H9 (cell line): ENCODE measurements at regions not wholly inside any gene's neighbourhood (a gene's known extent, or its start where the extent isn't known, plus 50 kb on each side); places are given as distances from the start of the nearest gene placed in this dataset.

ENCODE experiments used
- DNase-seq: peaks from one replicate; pipeline ENCODE4 v3.0.0-alpha.2; 2017
- H2AFZ ChIP-seq: one replicate; pipeline ENCODE4 v1.6.1; 2013; ENCODE audit warnings: mild to moderate bottlenecking, low read length, control low read depth, moderate library complexity
- H2AK5ac ChIP-seq: 2 replicates; pipeline ENCODE4 v1.6.1; 2013; ENCODE audit warnings: low read length, control low read depth, mixed read lengths; ENCODE audit not compliant: insufficient read length
- H2BK120ac ChIP-seq: one replicate; pipeline ENCODE4 v1.6.1; 2013; ENCODE audit warnings: low read depth, mild to moderate bottlenecking, low read length, control low read depth, inconsistent platforms; ENCODE audit not compliant: poor library complexity, severe bottlenecking
- H2BK12ac ChIP-seq: 2 replicates; pipeline ENCODE4 v1.6.1; 2013; ENCODE audit warnings: low read length, control low read depth, mixed read lengths, low read depth; ENCODE audit not compliant: insufficient read length
- H2BK15ac ChIP-seq: 2 replicates; pipeline ENCODE4 v1.6.1; 2013; ENCODE audit warnings: low read depth, low read length, control low read depth
- H2BK20ac ChIP-seq: one replicate; pipeline ENCODE4 v1.6.1; 2013; ENCODE audit warnings: low read depth, mild to moderate bottlenecking, low read length, control low read depth, inconsistent platforms; ENCODE audit not compliant: poor library complexity, severe bottlenecking
- H2BK5ac ChIP-seq: 2 replicates; pipeline ENCODE4 v1.6.1; 2013; ENCODE audit warnings: low read length, control low read depth, mixed read lengths; ENCODE audit not compliant: insufficient read length
- H3K14ac ChIP-seq: 2 replicates; pipeline ENCODE4 v1.6.1; 2013; ENCODE audit warnings: low read length, control low read depth; ENCODE audit not compliant: insufficient read depth
- H3K18ac ChIP-seq: 2 replicates; pipeline ENCODE4 v1.6.1; 2013; ENCODE audit warnings: low read depth, mild to moderate bottlenecking, mixed read lengths, low read length, control low read depth; ENCODE audit not compliant: insufficient read length
- H3K23ac ChIP-seq: 2 replicates; pipeline ENCODE4 v1.6.1; 2013; ENCODE audit warnings: low read length, control low read depth, mixed read lengths, low read depth; ENCODE audit not compliant: insufficient read length
- H3K23me2 ChIP-seq: 2 replicates; pipeline ENCODE4 v1.6.1; 2013; ENCODE audit warnings: low read depth, mild to moderate bottlenecking, mixed read lengths, low read length, control low read depth; ENCODE audit not compliant: insufficient read length, poor library complexity, severe bottlenecking
- H3K27ac ChIP-seq: 2 replicates; pipeline ENCODE4 v1.5.1; 2013; ENCODE audit warnings: low read length, control low read depth, mixed read lengths, low read depth; ENCODE audit not compliant: insufficient read length
- H3K27me3 ChIP-seq: 2 replicates; pipeline ENCODE4 v1.6.1; 2013; ENCODE audit warnings: low read length, control low read depth, inconsistent platforms; ENCODE audit not compliant: insufficient read depth
- H3K4ac ChIP-seq: 2 replicates; pipeline ENCODE4 v1.6.1; 2013; ENCODE audit warnings: low read depth, mild to moderate bottlenecking, control low read depth, inconsistent platforms, low read length, moderate library complexity
- H3K4me1 ChIP-seq: 2 replicates; pipeline ENCODE4 v1.6.1; 2013; ENCODE audit warnings: low read length, control low read depth, inconsistent platforms; ENCODE audit not compliant: insufficient read depth
- H3K4me2 ChIP-seq: 2 replicates; pipeline ENCODE4 v1.6.1; 2013; ENCODE audit warnings: low read length, control low read depth, mixed read lengths; ENCODE audit not compliant: insufficient read length, insufficient read depth
- H3K56ac ChIP-seq: 2 replicates; pipeline ENCODE4 v1.6.1; 2013; ENCODE audit warnings: low read depth, mild to moderate bottlenecking, mixed read lengths, low read length, control low read depth; ENCODE audit not compliant: insufficient read length
- H3K79me1 ChIP-seq: 2 replicates; pipeline ENCODE4 v1.6.1; 2013; ENCODE audit warnings: low read depth, mild to moderate bottlenecking, moderate library complexity, low read length, control low read depth, inconsistent platforms; ENCODE audit not compliant: insufficient read depth, poor library complexity, severe bottlenecking
- H3K79me2 ChIP-seq: 2 replicates; pipeline ENCODE4 v1.6.1; 2013; ENCODE audit warnings: low read length, control low read depth, inconsistent platforms; ENCODE audit not compliant: insufficient read depth
- H3K9ac ChIP-seq: 2 replicates; pipeline ENCODE4 v1.6.1; 2013; ENCODE audit warnings: low read length, control low read depth, mixed read lengths; ENCODE audit not compliant: insufficient read length; ENCODE audit errors: extremely low read depth
- H3K9me3 ChIP-seq: one replicate; pipeline ENCODE4 v1.6.1; 2013; ENCODE audit warnings: low read depth, low read length, inconsistent platforms; ENCODE audit not compliant: control insufficient read depth
- H3T11ph ChIP-seq: one replicate; pipeline ENCODE4 v1.6.1; 2013; ENCODE audit warnings: mild to moderate bottlenecking, low read length, control low read depth, inconsistent platforms
- H4K20me1 ChIP-seq: one replicate; pipeline ENCODE4 v1.6.1; 2013; ENCODE audit not compliant: control insufficient read depth, insufficient read length, insufficient read depth
- H4K5ac ChIP-seq: 2 replicates; pipeline ENCODE4 v1.6.1; 2013; ENCODE audit warnings: low read depth, mild to moderate bottlenecking, mixed read lengths, low read length, control low read depth; ENCODE audit not compliant: insufficient read length
- H4K8ac ChIP-seq: replicated peaks from 2 replicates; pipeline ENCODE4 v1.6.1; 2013; ENCODE audit warnings: low read length, control low read depth, mixed read lengths, low read depth; ENCODE audit not compliant: insufficient read length
- H4K91ac ChIP-seq: 2 replicates; pipeline ENCODE4 v1.6.1; 2013; ENCODE audit warnings: low read depth, mild to moderate bottlenecking, moderate library complexity, mixed read lengths, low read length, control low read depth; ENCODE audit not compliant: insufficient read length
- H3K27ac Mint-ChIP-seq, 3 experiments: 2 replicates in 2 of 3; 3 replicates in 1 of 3; pipeline ENCODE4 v1.8.0; 2020 to 2021; ENCODE audit warnings: mixed read lengths in 3 of 3, mild to moderate bottlenecking in 1 of 3, moderate library complexity in 1 of 3
- H3K27me3 Mint-ChIP-seq: 2 replicates; pipeline ENCODE4 v1.8.0; 2021; ENCODE audit warnings: low read depth, mild to moderate bottlenecking, moderate library complexity, mixed read lengths
- H3K36me3 Mint-ChIP-seq, 3 experiments: 2 replicates in 2 of 3; 3 replicates in 1 of 3; pipeline ENCODE4 v1.8.0; 2020 to 2021; ENCODE audit warnings: low read depth in 3 of 3, mixed read lengths in 3 of 3; ENCODE audit not compliant: insufficient read depth in 1 of 3
- H3K4me1 Mint-ChIP-seq, 2 experiments: 2 replicates each; pipeline ENCODE4 v1.8.0; 2020; ENCODE audit warnings: mixed read lengths in 2 of 2
- H3K4me3 Mint-ChIP-seq, 2 experiments: 2 replicates in 1 of 2; 3 replicates in 1 of 2; pipeline ENCODE4 v1.8.0; 2020 to 2021; ENCODE audit warnings: mild to moderate bottlenecking in 2 of 2, mixed read lengths in 2 of 2, moderate library complexity in 1 of 2
- H3K9me3 Mint-ChIP-seq, 2 experiments: 2 replicates in 1 of 2; 3 replicates in 1 of 2; pipeline ENCODE4 v1.8.0; 2020; ENCODE audit warnings: mild to moderate bottlenecking in 2 of 2, mixed read lengths in 2 of 2, moderate library complexity in 1 of 2
- CTCF ChIP-seq: fragments of 200-600 bp; sonication (generic); conservative IDR thresholded peaks from 3 replicates; pipeline ENCODE4 v1.8.0; 2021; ENCODE audit warnings: antibody characterized with exemption, mild to moderate bottlenecking
- WGBS: extraction: QIAGEN DNeasy Blood & Tissue Kit; methylation state at CpG from one replicate; pipeline ENCODE4 v1.1.7; 2013; ENCODE audit warnings: missing lambda C conversion rate, low lambda C conversion rate, mixed read lengths; ENCODE audit not compliant: insufficient read length; ENCODE audit errors: extremely low coverage; 5-methylcytosine and 5-hydroxymethylcytosine counted together

GRCh38 chr16:51701025-51701424 is 550.0 kb upstream of the SALL1 start:
- Histone ChIP-seq H3K56ac (no peak overlapping the region), H3K4me2 (no peak overlapping the region), H2BK20ac (no peak overlapping the region), H2BK12ac (no peak overlapping the region), H3K27ac (no peak overlapping the region), H3K14ac (no peak overlapping the region), H4K5ac (no peak overlapping the region), H3T11ph (no peak overlapping the region), H3K4me1 (no peaks in the 10 kb centered on the region; the same call in 1 of the 2 replicates), H3K79me1 (no peaks in the 10 kb centered on the region), H4K91ac (no peak overlapping the region), H2BK15ac (no peak overlapping the region), H2BK120ac (no peak overlapping the region), H3K27me3 (no peaks in the 10 kb centered on the region), H3K23ac (no peak overlapping the region), H3K23me2 (no peaks in the 10 kb centered on the region), H3K4ac (no peak overlapping the region), H3K9me3 (no peaks in the 10 kb centered on the region), H3K79me2 (0 out of 2 replicates have a peak, but pooled peaks cover 1% of the 10 kb centered on the region), H4K8ac (no peak overlapping the region), H3K18ac (no peak overlapping the region), H2AK5ac (no peak overlapping the region), H3K9ac (no peak overlapping the region), H2BK5ac (no peak overlapping the region), H2AFZ (no peak overlapping the region), H4K20me1 (no peaks in the 10 kb centered on the region)
- Mint-ChIP-seq H3K4me3 (no peak overlapping the region), H3K36me3 (peaks cover 7 to 15% (median 11%) of the 10 kb centered on the region in 3 experiments), H3K9me3 (peaks cover 13 to 20% of the 10 kb centered on the region in 2 experiments), H3K27me3 (0 out of 2 replicates have a peak, but pooled peaks cover 2% of the 10 kb centered on the region), H3K4me1 (peaks cover 5% of the 10 kb centered on the region in 2 experiments; a peak in 3 of 4 replicates), H3K27ac (no peak overlapping the region)
- WGBS = no CpG with 5 or more reads among the region's 1 CpG
- no peak for DNase-seq
- TF ChIP-seq CTCF = no peak
